ENCODE measurements at regions not wholly inside any gene's neighbourhood (a gene's known extent, or its start where the extent isn't known, plus 50 kb on each side); places are given as distances from the start of the nearest gene placed in this dataset.

DNA sequence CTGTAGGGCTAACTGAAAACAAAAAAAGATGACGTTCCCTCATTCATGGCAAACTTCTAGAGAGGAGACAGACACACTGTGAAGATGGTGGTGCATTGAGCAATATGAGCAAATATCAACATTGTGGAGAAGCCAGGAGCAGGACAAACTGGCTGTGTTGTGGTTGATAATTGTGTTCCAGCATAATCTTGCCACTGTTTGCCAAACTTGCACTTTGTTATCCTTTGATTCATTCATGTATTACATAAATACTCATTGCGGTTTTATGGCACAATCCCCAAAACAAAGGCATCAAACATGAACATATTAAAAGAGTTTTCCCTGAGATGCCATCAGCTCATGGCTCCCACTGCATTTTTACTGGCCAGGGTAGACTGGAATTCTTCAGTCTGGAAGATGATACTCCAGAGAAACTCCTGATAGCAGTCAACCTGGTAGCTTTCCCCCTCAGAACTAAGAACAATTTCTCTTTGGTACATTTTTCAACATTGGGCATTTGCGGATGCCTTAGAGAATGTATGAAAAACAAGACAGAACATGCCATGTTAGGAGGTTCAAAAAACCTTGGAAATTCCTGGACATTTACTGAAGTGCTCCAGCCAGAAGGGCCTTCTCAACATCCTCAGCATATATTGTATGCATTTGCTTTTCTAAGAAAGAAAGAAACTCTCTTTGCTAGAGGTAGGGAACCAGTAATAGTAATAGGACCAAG lies 487.4 kb upstream of the CELF4 start:
- no peak for DNase-seq

DNA sequence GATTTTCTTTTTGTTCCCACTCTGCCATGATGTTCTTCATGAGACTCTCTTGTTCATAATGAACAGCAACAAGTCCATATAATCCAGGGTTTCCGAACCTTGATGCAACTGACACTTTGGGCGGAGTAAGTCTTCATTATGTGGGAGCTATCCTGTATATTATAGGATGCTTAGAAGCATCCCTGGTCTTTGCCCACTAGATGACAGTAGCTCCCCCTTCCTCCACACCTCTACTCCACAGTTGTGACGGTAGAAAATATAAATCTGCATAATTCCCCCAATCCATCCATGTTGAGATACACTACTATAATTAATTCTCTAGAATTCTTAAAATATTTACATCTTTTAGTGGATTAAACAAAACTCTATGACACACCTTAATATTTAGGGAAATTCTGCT lies 482.2 kb upstream of the CELF4 start:
- no peak for DNase-seq

DNA sequence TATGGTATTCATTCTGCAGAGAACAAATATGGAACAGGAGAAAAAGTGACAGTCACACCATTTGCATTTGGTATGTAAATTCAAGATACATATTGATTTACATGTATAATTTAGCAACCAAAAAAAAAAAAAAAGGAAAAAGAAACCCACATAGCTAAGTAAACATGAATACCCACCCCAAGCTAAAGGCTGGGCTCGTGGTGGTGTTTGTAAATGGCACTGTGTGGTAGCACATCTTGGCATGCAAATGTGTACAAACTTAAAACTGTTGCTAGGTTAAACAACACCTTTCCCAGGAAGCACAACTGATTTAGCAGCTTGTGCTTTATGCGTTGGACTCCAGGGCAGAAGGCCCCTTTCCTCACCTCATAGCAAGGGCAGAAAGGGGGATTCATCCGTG lies 481.1 kb upstream of the CELF4 start:
- no peak for DNase-seq

DNA sequence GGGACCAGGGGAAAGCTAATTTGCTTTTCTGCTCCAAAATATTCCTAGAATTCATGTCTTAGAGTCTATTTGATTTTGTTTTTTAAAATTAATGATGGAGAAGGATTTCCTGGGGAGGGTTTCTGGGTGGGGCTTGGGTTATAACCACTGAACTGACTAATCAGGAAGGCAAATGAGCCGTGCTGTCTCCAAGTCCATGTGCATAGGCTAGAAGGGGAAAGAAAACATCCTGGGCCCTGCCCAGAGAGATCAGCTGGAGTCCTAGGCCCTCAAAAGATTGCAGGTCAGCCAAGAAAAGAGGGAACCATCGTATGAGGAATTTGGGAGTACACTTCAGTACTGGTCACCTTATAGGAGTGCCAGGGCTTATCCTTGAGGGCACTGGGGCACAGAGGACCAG lies 480.2 kb upstream of the CELF4 start:
- no peak for DNase-seq

DNA sequence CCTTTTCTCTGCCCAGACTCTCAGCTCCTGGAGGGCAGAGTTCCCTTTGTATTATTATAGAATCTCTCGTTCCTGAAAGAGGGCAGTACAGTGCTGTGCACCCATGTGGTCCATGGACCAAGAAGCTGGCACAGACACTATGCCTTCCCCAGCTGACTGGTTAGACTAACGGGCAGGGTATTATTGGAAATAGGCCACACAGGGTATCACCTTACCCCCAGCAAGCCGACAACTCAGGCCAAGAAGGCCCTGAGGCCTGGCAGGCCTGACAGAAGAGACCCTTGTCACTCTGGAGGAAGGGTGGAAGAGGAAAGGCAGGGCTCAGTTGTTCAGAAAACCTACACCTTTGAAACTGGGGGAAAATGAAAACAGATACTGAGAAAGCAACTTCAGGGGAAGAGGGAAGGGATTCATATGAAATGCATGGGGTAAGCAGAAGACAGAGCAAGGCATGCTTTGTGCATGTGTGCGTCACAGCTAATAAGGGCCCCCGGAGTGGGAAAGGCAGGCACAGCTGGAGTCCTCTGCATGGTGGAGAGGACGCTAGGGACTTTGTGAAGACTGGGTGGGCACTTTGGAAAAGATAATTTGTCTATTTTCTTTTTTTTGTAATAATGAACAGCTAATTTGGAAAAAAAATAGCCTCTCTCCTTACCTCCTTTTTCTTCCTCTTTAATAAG lies 476.8 kb upstream of the CELF4 start:
- DNase-seq = no peak

DNA sequence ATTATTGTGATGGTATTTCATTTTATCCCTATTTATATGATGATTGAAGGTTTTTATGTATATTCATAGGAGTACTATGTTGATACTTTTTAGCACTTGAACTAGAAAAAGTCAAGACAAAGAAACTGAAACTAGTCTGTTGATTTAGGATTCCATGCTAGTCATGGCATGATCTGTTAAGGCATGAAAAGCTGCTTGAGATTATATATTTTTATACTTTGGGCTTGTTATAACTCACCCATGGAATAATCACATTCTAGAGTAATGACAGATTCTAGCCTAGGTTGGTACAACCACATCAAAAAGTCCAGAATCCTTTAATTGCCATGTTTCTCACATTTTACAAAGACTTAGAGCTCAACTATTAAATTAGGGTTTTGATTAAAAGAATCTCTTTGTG lies 472.6 kb upstream of the CELF4 start:
- no peak for DNase-seq

DNA sequence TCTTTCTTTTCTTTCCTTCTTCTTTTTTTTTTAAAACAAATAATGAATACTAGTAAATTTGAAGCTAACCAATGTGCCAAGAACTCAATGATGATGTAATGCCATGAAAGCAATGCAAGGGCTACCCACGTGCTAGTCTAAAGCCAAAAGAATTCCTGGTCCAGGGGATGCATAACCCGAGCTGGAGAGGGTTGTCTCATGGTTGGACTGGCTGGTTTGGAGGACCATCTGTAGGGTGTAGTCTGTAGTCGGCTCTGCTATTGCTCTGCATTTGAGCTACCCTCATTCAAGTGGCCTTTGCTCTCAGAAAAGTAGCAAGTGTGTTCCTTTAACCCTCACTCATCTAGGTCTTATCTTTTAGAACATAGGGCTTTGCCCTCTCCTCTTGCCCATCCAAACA lies 469.6 kb upstream of the CELF4 start:
- DNase-seq = no peak

DNA sequence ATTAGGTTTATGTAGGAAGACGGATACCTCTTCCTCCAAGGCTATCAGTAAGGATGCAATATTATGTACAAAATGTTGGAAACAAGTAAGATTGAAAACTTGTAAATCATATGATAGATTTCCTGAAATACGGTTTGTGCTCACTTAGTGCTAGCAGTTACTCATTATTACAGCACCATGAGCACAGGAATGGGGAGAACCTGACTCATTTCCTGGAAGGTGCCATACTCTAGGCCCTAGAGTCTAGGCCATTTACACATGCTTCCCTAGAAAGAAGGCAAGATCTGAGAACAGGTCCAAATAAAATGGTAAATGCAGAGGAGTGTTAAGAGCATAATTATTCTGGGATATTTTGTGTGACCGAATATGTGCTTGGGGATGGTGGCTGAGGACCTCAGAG lies 467.7 kb upstream of the CELF4 start:
- no peak for DNase-seq

DNA sequence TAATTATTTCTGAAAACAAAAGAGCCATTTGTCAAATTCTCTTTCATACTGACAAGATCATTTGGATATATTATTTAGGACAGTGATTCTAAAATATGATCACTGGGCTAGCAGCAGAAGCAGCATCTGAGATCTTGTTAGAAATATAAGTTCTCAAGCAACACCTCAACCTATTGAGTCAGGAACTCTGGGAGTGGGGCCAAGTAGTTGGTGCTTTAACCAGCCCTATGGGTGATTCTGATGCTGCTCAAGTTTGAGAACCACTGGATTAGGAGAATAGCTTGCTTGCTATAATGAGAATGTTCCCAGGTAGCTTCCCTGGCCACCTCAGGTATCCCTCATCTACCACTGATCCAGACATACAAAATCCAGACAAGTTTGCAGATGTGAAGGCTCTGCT lies 466.9 kb upstream of the CELF4 start:
- DNase-seq = no peak

DNA sequence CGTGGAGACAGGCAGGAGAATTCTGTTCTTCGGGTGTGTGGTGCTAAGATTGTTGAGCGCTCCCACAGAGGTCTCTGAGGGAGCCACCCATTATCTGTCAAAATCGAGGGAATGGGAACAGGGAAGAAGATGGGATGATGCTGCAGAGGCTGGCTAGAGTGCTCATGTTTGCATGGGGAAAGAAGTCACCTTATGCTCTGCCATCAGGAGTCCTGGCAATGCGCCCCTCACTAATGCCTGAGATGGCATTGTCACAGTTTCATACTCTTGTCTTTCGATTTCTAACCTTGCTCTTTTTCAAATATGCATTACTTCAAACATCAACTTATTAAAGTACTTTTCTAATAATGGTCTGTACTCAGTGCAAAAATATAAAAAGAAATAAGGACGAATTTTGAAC lies 463.3 kb upstream of the CELF4 start:
- DNase-seq = no peak

DNA sequence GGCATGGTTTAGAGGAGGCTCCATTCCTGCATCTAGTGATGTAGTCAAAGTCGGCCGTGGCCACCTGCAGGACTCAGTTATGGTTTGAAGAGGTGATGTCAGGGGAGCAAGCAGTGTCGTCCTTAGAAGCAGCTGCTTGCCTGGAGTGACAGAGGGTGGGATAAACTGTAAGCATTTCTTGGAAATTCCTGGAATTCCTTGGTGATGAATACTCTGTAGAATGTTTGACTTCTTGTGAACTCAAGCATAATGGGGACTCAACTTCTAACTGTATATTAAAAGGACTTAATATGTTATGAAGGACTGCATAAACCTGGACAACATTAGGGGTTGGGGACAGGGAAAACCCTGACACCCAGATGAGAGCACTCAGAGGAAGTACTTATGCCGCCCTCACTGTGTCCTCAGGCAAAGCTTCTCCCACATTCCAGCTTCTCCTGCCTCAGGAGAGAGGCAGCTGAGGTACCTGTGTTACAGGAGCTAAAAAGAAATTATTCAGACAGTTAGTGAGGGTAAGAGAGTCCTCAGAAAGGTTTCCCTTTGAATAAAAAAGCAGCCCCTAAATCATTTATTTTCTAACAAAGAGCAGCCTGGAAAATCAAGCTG lies 459.9 kb upstream of the CELF4 start:
- DNase-seq = no peak

DNA sequence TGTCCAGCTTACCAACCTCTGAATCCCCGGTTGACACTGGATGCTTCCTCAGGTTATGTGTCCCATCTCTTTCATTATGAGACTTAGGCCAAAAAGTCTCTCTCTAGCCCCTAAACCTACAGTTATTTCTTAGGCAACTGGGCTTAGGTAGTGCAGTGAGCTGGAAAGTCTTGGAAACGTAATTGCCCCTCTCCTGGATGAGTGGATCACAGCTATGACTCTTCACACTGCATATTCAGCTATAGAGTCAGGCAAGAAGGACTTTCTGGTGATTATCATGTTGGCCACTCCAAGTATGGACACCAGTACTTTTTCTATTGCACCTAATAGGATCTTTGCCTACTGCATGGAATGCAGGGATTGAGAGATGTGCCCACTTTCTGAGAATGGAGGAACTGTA lies 458.3 kb upstream of the CELF4 start:
- no peak for DNase-seq

DNA sequence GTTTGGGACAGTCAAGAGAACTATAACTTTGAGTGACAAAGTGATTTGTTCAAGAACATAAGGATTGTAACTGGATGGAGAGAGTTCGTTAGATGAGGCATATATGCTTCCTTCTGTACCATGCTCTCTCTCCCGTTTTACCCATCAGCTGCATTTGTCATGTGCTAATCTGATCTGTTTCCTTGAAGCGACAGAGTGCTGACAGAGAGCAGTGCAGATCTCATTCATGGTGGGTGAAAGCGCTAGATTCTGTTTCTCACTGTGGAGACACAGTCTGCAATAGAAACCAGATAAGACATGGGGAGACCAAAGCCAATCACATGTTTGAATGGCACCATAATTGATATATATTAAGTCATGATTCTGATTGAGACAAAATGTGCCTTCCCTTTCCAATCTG lies 456.6 kb upstream of the CELF4 start:
- DNase-seq = no peak

DNA sequence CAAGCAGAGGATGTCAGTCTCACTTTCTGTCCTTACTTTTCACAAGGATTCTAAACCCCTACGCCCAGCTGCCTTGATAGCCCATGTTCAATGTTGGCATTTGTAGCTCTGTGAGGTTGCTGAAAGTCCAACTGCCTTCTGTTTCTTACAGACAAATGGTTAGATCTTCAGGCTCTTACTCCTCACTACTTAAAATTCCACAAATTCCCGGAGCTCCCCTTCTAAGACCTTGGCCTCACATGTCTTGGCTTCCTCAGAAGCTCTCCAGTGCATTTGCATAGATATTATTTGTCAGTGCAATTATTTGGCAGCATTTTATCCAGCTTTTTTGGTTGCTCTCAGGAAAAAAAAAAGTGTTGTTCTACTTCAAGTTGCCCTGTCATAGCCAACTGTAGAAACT lies 453.7 kb upstream of the CELF4 start:
- no peak for DNase-seq

DNA sequence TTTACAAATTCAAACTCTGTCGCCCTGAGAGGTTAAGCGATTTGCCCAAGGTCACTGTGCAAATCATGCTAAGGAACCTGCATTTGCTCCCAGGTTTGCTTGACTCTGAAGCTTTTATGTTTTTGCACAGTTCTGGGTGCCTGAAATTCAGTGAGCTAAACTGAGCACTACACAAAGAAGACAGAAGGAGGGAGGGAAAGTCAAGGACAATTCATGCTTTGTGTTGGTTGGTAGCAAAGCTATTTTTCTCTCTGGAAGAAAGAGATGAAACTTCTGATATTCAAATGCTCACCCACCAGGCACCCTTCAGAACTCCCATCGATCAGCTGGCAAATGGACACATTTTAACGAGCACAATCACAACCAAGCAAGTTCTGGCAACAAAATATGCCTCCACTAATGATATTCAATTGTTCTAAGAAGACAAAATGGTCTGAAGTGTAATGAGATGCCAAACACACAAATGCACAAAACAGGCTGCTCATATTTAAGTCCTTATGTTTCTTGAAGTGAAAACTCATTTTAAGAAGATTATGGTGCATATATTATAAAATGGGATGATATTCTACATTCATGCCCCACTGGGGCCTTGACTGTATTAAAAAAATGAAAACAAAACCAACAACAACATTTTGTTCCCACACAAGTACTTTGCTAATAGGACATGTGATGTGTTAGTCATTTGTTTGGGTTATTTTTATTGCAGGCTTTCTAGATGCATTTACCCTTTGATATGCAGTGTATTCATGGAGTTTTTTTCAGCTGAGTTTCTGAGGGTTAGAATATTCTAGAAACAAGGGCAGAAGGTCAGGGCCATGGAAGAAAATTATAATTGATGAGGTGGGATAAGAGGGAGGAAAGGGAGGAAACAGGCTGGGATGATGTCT lies 445.6 kb upstream of the CELF4 start:
- no peak for DNase-seq

DNA sequence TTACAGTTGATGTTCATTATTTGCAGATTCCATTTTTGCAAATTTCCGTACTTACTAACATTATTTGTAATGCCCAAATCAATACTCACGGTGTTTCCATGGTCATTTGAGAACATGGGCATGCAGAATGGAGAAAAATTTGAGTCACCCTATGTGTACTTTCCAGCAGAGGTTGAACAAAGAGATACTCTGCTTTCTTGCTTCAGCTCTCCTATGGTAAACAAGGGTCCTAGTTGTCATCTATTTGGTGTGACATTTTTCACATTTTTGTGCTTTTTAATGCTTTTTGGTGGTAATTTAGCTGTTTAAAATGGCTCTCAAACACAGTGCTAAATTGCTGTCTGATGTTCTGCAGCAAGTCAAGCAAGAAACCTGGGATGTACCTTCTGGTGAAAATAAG lies 444.4 kb upstream of the CELF4 start:
- DNase-seq = no peak

DNA sequence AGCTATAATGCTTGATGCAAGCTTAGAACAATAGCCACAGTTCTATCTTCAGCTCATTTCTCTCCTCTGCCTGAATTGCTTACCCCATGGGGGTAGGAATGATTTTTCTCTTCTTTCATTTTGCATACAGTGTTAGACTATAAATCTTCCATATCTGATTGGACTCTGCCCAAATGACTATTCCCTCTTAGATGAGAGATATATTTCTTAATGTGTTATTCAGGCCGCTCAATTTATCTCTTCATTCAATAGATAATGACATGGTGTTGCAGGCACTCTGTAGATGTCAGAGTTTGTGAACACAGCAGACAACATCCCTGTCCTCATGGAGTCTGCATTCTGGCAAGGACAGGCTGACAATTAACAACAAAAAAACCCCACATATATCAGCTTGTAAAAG lies 443.7 kb upstream of the CELF4 start:
- no peak for DNase-seq

DNA sequence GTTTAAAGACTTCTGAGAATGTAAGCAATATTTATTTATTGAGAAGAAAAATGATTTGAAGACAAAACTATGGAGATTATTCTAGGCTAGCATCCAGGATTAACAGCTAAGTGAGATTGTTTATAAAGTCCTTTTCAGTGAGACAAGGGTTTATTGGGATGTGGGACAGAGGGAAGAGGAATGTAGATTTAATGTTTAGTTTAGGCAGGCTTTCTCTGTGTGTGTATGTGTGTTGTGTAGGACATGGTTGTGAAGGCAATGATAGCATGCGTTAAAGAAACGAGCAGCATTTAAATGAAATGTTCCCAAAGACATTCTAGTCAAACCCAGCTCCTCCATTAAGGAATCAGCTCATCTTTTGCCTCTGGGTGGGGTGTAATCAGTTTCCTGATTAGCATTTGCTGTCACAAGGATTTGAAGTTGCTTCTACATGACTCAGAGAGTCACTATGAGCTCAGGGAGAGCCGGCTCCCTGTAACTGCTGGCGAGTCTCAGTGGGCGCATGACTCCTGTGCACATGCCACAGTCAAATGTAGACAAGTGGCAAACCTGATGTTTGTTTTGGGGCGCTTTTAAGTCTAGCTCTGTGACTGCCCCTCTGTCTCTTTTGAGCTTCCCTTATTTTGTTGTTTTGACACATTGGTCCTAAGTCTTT lies 442.2 kb upstream of the CELF4 start:
- DNase-seq = no peak

DNA sequence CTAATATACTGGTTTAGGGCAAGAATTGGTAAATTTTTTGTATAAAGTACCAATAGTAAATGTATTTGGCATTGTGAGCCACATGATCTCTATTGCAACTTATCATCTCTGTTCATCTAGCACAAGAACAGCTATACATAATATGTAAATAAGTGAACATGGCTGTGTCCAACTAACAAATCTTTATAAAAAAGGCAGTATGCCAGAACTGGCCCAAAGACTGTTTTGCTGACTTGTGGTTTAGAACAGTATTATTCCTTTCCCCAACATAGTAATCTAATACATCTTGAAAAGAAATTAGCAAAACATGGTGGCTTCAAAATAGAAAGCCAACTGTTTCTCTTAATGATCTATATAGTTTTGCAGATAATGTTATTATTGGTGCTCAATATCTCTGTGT lies 441.4 kb upstream of the CELF4 start:
- DNase-seq = no peak

DNA sequence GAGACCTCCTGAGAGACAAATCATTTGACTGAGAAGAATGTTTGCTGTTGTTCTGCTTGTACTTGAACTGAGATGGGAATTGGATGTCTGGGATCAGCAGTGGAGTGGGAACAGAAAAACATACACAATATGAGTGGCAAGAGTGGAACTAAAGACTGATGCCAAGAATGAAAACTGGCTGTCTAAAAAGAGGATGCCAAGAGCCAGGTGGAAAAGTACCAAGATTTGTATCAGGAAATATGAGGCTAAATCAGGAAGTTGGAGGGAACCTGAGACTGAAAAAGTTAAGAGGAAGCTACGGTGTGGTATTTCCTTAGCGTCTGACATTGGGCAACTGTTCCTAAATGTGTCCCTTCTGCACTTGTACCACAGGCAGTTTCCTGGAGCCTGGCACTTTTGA lies 440.9 kb upstream of the CELF4 start:
- no peak for DNase-seq

DNA sequence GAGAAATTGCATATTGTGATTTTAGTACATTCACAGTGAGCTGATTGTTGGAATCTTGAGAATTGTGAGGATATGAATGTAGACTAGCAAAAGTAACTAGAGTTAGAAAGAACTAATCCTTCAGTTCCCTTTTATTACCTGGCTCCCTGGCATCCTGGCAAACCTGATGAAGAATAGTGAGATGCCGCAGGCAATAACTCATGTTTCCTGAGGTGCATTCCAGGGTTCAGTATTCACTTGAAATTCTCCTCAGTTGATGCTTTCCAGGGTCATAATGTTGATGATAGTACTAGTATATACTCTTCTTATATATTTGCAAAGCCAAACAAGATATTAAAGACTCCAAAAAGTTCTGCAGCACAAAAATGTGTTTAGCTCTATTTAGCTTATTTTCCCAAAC lies 432.1 kb upstream of the CELF4 start:
- no peak for DNase-seq

DNA sequence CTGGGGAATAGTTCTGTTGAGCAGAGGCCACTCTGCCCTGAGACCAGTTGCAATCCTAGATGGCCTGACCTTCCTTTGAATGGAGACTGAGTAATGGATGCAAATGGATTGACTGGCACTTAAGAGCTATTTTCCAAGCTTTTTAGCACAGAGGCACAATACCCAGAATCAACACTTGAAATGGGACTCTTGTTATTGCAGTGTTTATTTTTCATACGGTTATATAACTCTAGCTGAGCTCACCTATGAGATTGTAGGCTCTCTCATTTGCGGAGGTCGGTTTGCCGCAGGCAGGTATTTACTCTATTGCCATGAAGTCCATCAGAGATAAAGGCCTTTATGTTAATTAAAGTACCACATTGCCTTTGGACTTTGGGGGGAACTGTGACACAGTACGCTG lies 422.3 kb upstream of the CELF4 start:
- peak; percentile 98 for DNase-seq

DNA sequence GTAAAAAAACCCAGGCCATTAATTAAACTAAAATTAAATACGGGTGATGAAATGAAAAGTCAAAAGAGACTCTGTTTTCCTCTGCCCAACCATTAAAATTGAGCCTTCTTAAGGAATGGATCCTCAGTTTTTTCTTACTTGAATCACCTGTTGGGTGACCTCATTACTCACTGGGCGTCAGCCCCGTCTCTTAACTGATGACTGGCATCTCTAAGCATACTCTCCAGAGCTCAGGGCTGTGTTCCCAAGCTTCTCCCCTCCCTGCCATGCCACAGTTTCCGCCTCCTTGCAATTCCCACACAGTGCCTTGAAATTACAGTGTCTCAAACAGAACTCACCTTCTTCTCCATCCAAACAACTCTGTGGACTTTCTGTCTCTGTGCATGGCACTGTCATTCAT lies 421.1 kb upstream of the CELF4 start:
- DNase-seq = no peak

Measured in NCI-H1105 treated with DMSO at 0.1 percent for 48 hours (cell line).